PFSK-1 (cell line): ENCODE measurements at regions not wholly inside any gene's neighbourhood (a gene's known extent, or its start where the extent isn't known, plus 50 kb on each side); places are given as distances from the start of the nearest gene placed in this dataset.

Source experiments
- FOXP2 ChIP-seq: optimal IDR thresholded peaks from 2 replicates; pipeline ENCODE3; 2011; ENCODE audit warnings: borderline replicate concordance, control low read depth, inconsistent platforms; ENCODE audit not compliant: insufficient read depth; ENCODE audit errors: extremely low read length, extremely low read depth
- SIN3A ChIP-seq: IDR thresholded peaks from 2 replicates; pipeline ENCODE4 v1.6.1; 2012; ENCODE audit warnings: mild to moderate bottlenecking, low read length, moderate library complexity, borderline replicate concordance; ENCODE audit not compliant: insufficient read depth
- TAF1 ChIP-seq: IDR thresholded peaks from 2 replicates; pipeline ENCODE4 v1.6.1; 2012; ENCODE audit warnings: low read length, control low read depth, borderline replicate concordance; ENCODE audit not compliant: insufficient read depth

- no peak for TF ChIP-seq TAF1
- no peak for TF ChIP-seq SIN3A
- TF ChIP-seq FOXP2: no peak
Observed at GRCh38 chr7:106775552-106775936, 89.5 kb upstream of the PIK3CG start.
